ENCODE measurements at regions not wholly inside any gene's neighbourhood (a gene's known extent, or its start where the extent isn't known, plus 50 kb on each side); places are given as distances from the start of the nearest gene placed in this dataset.

DNA sequence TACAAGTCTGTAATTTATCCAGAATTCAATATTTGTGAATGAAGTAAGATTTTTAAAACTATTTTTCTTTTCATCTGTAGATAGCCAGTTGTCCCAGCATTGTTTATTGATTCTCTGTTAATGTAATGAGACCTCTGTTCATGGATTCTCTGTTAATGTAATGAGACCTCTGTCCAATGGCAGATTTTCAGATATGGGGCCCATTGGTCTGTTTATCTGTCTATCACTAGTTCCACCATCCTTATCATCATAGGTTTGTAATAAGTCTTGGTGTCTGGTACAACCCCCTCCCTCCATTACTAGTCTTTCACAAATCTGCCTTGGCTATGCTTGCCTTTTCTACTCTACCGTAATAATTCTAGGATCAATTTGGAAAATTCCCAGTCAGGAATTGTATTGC is 276.6 kb downstream of the ARHGAP12 start:
- no peak overlapping the region for H3K4me3 ChIP-seq (ENCODE audit: insufficient read depth, low read depth, low read length)
- DNase-seq, result no peak
- H3K27me3 ChIP-seq (ENCODE audit: control insufficient read depth, insufficient read depth, low read length), result no peaks in the 10 kb centered on the region
- no peaks in the 10 kb centered on the region for H3K36me3 ChIP-seq (replicated peaks; ENCODE audit: control insufficient read depth, insufficient read depth, low read length)

DNA sequence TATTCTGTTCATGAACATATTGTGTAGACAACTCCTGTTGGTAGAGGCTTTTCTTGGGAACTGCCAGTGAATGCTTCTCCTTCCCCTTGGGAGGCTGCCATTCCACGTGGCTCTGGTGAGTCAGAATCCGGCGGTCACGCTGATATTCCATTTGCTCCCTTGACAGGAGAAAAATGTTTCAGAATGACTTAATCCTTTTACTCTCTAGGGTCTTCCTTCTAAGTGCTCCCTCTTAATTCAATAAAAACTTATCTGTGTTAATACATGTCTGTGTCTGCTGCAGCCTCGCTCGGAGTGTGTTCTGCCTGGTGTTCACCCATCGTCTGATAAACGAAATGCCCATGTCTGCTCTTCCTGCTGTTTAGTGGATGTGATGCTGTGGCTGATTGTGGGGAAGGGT is 278.6 kb downstream of the ARHGAP12 start:
- H3K4me3 ChIP-seq (ENCODE audit: insufficient read depth, low read depth, low read length), result no peak overlapping the region
- H3K36me3 ChIP-seq (replicated peaks; ENCODE audit: control insufficient read depth, insufficient read depth, low read length), result no peaks in the 10 kb centered on the region
- H3K27me3 ChIP-seq (ENCODE audit: control insufficient read depth, insufficient read depth, low read length), result no peaks in the 10 kb centered on the region
- DNase-seq, result no peak

DNA sequence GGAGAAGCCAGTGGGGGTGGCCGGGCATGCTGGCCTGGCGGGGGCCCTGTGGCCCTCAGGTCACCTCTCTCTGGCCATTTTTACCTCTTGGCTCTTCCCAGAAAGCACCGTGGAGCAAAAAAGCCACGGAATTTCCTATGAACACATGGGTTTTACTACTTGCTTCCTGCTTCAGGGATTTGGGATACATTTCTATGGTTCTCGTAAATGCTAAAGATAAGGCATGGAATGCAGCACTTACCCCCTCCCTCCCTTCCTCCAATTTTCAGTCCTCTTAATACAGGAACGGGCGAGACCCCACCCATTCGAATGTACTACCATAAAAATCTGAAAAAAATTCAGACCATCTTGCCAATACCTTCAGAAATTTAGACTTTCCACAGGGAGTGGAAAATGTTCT is 279.7 kb downstream of the ARHGAP12 start:
- no peaks in the 10 kb centered on the region for H3K27me3 ChIP-seq (ENCODE audit: control insufficient read depth, insufficient read depth, low read length)
- H3K4me3 ChIP-seq (ENCODE audit: insufficient read depth, low read depth, low read length), result no peak overlapping the region
- DNase-seq, result no peak
- H3K36me3 ChIP-seq (replicated peaks; ENCODE audit: control insufficient read depth, insufficient read depth, low read length), result no peaks in the 10 kb centered on the region

DNA sequence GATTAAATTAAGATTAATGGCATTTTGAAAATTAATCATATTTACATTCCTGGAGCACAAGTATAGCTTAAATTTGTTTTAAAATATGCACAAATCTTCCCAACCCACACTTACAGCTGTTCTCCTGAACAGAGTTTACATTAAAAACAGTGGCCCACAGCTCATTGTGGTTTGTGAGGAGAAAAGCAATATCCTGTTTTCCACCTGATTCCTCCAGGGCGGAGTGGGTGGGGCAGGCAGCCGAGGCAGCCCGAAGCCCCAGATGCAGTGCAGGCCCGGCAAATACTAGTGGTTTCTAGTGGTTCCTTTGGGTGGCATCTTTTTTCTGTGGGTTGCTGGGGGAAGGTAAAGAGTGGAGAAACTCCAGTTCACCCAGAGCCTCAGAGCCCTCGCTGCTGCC is 280.8 kb downstream of the ARHGAP12 start:
- Histone ChIP-seq H3K4me3 (ENCODE audit: insufficient read depth, low read depth, low read length) (no peak overlapping the region), H3K27me3 (ENCODE audit: control insufficient read depth, insufficient read depth, low read length) (no peaks in the 10 kb centered on the region), H3K36me3 (replicated peaks; ENCODE audit: control insufficient read depth, insufficient read depth, low read length) (no peaks in the 10 kb centered on the region)
- DNase-seq, result no peak

DNA sequence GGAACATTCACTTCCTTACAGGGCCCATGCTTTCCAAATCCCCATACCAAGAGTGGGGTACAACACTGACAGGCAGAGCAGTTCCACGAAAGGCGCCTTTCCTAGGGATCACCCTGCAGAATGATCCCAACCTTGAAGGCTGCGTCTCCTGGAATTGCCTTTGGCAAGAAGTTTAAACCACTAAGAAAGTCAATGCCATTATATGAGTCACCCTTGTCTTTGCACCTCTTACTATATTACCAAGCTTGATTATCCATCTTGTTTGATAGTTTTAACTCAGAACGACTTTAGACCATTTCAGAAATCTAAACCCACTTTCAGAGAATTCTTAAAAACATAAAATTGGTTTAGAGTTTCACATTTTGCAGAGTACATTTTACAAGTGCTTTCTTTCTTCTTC is 282.1 kb downstream of the ARHGAP12 start:
- no peak for DNase-seq
- no peaks in the 10 kb centered on the region for H3K27me3 ChIP-seq (ENCODE audit: control insufficient read depth, insufficient read depth, low read length)
- no peaks in the 10 kb centered on the region for H3K36me3 ChIP-seq (replicated peaks; ENCODE audit: control insufficient read depth, insufficient read depth, low read length)
- no peak overlapping the region for H3K4me3 ChIP-seq (ENCODE audit: insufficient read depth, low read depth, low read length)

DNA sequence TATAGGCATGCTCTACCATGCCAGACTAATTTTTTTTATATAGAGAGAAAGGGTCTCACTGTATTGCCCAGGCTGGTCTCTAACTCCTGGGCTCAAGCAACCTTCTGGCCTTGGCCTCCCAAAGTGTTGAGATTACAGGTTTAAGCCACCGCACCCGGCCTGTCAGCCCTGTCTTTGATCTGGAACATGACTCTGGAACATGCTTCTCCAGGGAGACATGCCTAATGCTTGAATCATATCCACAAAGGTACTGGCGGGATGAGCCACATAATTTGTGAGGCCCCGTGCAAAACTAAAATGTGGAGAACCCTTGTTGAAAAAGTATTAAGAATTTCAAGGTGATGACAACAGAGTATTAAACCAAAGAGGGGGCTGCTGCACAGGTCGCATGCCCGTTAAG is 282.8 kb downstream of the ARHGAP12 start:
- Histone ChIP-seq H3K36me3 (replicated peaks; ENCODE audit: control insufficient read depth, insufficient read depth, low read length) (no peaks in the 10 kb centered on the region), H3K4me3 (ENCODE audit: insufficient read depth, low read depth, low read length) (no peak overlapping the region), H3K27me3 (ENCODE audit: control insufficient read depth, insufficient read depth, low read length) (no peaks in the 10 kb centered on the region)
- no peak for DNase-seq

DNA sequence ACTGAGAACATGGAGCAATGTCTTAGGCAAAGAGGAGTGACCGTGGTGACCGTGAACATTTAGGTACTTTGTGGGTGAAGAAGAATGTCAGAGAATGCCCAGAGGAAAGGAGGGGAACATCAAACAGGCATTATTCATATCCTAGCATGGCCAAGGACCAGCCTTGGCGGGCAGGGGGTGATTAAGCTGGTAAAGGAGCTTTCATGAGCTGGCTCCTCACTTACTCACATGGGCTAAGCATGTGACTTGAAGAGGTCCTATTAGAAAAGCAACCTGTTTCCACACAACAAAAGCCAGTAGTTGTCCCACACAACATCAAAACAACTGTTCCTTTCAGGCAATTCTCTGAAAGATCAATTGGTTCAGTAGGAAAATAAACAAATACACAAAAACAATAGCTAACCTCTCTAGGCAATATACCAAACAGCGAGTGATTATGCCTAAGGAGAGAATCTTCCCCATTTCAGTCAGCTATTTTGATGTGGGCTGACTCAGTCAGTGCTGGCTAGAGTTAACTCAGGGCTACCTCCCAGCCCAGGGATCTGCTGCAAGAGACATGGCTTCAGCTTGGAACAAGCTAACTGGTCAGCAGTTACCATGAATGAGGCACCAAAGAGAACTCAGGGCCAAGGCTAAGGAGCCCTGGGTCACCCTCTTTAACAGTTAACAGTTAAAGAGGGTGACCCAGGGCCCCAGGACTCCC is 283.5 kb downstream of the ARHGAP12 start:
- Histone ChIP-seq H3K36me3 (replicated peaks; ENCODE audit: control insufficient read depth, insufficient read depth, low read length) (no peaks in the 10 kb centered on the region), H3K4me3 (ENCODE audit: insufficient read depth, low read depth, low read length) (no peak overlapping the region), H3K27me3 (ENCODE audit: control insufficient read depth, insufficient read depth, low read length) (no peaks in the 10 kb centered on the region)
- no peak for DNase-seq

DNA sequence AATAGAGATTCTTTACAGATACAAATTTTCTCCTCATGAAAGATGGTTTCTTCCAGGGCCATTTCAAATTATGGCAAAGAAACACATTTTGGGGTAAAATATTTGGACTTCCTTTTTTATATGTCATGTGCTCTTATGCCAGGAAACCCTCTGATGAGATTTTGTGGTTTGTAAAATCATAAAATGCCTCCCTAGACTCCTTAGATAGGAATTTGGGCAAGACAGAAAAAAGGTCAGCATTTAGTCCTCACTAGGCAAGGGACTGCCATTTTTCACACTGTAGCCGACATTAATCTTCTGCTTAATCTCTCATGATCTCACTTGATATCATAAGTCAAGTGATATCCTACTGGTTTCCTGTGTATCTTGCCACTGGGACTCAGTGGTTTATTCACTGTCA is 286.4 kb downstream of the ARHGAP12 start:
- H3K4me3 ChIP-seq (ENCODE audit: insufficient read depth, low read depth, low read length), result no peak overlapping the region
- DNase-seq, result no peak
- no peaks in the 10 kb centered on the region for H3K27me3 ChIP-seq (ENCODE audit: control insufficient read depth, insufficient read depth, low read length)
- H3K36me3 ChIP-seq (replicated peaks; ENCODE audit: control insufficient read depth, insufficient read depth, low read length), result no peaks in the 10 kb centered on the region

DNA sequence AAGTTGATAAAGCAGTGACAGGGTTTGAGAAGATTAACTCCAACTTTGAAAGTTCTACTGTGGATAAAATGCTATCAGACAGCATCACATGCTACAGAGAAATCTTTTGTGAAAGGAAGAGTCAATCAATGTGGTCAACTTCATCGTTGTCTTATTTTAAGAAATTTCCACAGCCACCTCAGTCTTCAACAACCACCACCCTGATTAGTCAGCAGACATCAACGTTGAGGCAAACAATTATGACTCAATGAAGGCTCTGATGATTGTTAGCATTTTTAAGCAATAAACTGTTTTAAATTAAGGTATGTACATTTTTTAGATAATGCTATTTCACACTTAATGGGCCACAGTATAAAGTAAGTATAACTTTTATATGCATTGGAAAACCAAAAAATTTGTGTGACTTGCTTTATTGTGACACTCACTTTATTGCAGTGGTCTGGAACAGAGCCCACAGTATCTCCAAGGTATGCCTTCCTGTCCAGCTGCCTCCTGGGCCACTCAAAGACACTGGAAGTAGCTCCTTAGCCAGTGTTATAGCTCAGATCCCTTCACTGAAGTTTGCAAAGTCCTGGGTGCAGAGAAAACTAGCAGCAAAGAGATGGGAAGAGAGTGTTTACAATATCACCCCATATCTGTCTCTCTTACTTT is 293.1 kb downstream of the ARHGAP12 start:
- H3K4me3 ChIP-seq (ENCODE audit: insufficient read depth, low read depth, low read length), result no peak overlapping the region
- H3K27me3 ChIP-seq (ENCODE audit: control insufficient read depth, insufficient read depth, low read length), result no peaks in the 10 kb centered on the region
- no peaks in the 10 kb centered on the region for H3K36me3 ChIP-seq (replicated peaks; ENCODE audit: control insufficient read depth, insufficient read depth, low read length)
- no peak for DNase-seq

DNA sequence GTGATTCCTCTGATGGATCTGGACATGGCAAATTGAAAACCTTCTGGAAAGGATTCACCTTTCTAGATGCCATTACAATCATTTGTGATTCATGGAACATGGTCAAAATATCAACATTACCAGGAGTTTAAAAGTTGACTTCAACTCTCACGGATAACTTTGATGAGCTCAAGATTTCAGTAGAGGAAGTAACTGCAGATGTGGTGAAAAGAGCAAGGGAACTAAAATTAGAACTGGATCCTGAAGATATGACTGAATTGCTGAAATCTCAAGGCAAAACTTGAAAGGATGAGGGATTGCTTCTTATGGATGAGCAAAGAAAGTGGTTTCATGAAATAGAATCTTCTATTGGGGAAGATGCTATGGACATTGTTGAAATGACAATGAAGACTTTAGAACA is 293.6 kb downstream of the ARHGAP12 start:
- Histone ChIP-seq H3K36me3 (replicated peaks; ENCODE audit: control insufficient read depth, insufficient read depth, low read length) (no peaks in the 10 kb centered on the region), H3K27me3 (ENCODE audit: control insufficient read depth, insufficient read depth, low read length) (no peaks in the 10 kb centered on the region), H3K4me3 (ENCODE audit: insufficient read depth, low read depth, low read length) (no peak overlapping the region)
- no peak for DNase-seq

DNA sequence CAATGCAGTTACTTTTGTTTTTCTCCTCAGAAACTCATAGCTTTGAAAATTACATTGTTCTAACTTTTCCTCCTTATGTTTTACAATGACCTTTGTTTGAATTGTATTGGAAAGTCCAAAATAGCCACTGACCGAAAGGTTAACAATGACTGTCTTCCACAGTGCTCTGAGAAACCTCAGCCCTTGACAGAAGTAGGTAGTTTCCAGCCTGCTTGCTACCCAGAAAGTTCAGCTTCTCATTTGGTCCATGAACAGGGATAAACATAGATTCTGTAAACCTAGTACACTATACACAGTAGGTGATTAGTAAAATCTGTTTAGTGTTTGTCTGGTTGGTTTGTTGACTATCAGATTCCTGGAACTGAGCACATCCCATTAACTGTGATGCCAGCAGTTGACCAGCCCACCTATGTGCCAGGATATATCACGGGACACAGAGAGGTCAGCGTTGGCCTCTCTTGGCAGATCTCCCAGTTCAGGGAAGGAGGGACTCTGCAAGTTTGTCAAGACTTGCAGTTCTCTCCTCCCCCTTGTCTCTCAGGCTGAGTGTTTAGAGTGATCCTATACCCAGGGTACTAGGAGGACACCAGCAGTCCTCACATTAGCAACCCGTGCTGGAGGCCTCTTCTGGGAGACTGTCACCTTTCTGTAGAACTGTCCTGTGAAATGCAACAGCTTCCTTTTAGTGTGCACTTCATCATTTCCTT is 297.6 kb downstream of the ARHGAP12 start:
- no peak for DNase-seq
- no peaks in the 10 kb centered on the region for H3K27me3 ChIP-seq (ENCODE audit: control insufficient read depth, insufficient read depth, low read length)

DNA sequence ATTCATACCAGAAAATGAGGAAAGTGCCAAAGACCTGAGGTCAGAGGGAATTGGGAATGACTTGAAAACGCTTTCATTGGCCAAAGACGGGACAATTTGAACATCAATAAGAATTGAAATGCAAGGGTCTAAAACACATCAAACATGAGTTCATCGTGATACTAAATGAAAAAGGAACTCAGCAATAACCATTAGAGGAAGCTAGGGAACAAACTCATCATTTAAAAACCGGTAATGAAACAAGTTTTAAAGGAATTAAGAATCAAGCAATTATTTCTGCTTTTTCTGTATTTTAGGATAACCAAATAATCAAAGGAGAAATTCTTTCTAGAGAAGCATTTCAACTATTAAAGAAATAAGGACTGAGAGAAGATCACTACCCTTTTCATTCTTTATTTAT is 303.1 kb downstream of the ARHGAP12 start:
- Histone ChIP-seq H3K4me3 (ENCODE audit: insufficient read depth, low read depth, low read length) (no peak overlapping the region), H3K36me3 (replicated peaks; ENCODE audit: control insufficient read depth, insufficient read depth, low read length) (no peaks in the 10 kb centered on the region), H3K27me3 (ENCODE audit: control insufficient read depth, insufficient read depth, low read length) (no peaks in the 10 kb centered on the region)
- DNase-seq, result no peak

More for the DNA sequence above, 297.6 kb downstream of the ARHGAP12 start:
- H3K4me3 ChIP-seq (ENCODE audit: insufficient read depth, low read depth, low read length), result no peak overlapping the region
- H3K36me3 ChIP-seq (replicated peaks; ENCODE audit: control insufficient read depth, insufficient read depth, low read length), result no peaks in the 10 kb centered on the region

DNA sequence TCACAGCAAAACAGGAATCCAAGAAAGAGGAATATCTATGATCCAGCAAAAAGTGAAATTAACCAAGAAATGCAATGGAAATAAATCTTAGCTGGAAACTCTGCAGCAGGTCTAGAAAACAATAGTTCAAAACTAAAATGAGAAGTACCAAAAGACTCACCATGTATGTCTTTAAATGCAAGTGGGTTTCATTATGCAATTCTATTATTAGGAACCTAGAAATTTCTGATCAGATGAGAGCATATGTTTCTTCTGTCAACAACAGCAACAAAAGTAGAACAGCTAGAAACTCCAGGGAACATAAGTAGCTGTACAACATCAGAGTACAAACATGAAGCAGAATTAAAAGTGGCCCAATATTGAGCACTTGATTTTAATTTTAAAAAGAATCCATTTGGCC is 304.0 kb downstream of the ARHGAP12 start:
- Histone ChIP-seq H3K27me3 (ENCODE audit: control insufficient read depth, insufficient read depth, low read length) (no peaks in the 10 kb centered on the region), H3K4me3 (ENCODE audit: insufficient read depth, low read depth, low read length) (no peak overlapping the region), H3K36me3 (replicated peaks; ENCODE audit: control insufficient read depth, insufficient read depth, low read length) (no peaks in the 10 kb centered on the region)
- DNase-seq, result no peak

DNA sequence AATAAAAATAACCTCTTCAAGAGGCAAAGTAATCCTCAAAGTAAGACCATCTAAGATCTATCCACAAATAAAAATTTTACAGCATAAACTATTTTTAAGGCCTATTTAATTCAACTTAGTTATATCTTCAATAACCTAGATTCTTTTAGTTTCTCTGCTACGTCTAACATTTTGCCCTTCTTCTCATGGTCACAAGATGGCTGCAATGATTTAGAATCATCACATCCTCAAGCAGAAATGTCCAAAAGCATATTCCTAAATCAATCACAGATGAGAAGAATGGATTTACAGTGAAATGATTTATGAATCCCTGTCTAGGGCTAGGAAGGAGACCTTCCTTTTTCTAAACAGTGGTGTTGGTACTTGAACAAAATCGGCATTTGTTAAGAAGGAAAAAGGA is 304.7 kb downstream of the ARHGAP12 start:
- Histone ChIP-seq H3K4me3 (ENCODE audit: insufficient read depth, low read depth, low read length) (no peak overlapping the region), H3K36me3 (replicated peaks; ENCODE audit: control insufficient read depth, insufficient read depth, low read length) (no peaks in the 10 kb centered on the region), H3K27me3 (ENCODE audit: control insufficient read depth, insufficient read depth, low read length) (no peaks in the 10 kb centered on the region)
- no peak for DNase-seq

DNA sequence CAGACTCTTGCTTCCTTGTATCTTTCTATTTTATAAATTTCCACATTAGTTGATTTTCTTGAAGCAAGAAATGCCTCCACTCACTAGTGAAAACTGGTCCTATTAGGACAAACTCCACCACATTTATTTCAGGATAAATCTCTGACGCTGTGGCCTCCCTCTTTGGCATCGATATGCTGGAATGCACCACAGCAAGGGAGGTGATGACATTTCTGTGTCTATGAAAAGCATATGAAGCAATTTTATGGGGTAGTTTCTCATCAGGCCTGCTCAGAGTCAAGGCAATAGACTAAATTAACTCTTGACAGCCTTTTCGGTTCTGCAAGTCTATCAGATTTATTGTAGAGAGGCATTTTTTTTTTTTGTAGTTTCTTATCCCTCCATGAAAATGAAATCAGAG is 304.4 kb downstream of the ZEB1 start:
- Histone ChIP-seq H3K27me3 (ENCODE audit: control insufficient read depth, insufficient read depth, low read length) (no peaks in the 10 kb centered on the region), H3K36me3 (replicated peaks; ENCODE audit: control insufficient read depth, insufficient read depth, low read length) (no peaks in the 10 kb centered on the region), H3K4me3 (ENCODE audit: insufficient read depth, low read depth, low read length) (no peak overlapping the region)
- DNase-seq, result no peak
